ENCODE measurements at regions not wholly inside any gene's neighbourhood (a gene's known extent, or its start where the extent isn't known, plus 50 kb on each side); places are given as distances from the start of the nearest gene placed in this dataset.
"Not testable (repeated sequence)": the region's sequence is repeated elsewhere in the genome, so short reads cannot be mapped to it uniquely, and the experiment has no call there.

DNA sequence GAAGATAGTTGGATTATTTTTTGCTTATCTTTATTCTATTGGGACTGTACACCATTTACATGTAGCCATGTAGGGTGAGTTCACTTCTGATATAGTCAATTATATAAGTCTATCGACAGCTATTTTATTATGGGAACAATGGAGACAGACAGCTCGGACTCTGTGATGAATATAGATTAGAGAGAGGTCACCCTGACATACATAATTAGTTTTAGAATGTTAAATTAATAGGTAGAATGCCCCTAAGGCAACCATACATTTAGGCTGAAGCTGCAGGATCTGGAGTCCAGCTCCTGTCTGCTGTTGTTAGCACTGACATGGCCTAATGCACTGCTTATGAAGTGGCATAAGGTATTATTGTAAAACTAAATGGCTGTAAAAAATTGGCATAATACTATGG lies 700.8 kb downstream of the MAT2B start:
- no peak for DNase-seq (ENCODE audit: low read depth)

DNA sequence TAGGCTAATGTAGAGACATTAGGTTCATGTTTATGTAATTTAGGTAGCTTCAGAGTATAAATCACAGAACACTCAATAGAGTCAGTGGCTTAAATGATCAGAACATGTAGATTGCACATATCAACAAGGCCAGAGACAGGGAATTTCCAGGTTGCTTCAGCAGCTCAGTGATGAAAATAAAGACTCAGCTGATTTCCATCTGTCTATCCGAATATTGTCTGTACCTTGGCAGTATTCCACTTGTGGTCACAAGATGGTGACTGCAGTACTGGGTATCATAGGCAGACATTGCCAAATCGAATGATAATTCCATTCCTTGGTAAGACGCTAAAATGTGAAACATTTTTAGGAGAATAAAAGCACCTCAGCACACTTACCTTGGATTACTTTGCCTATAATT lies 702.2 kb downstream of the MAT2B start:
- no peak for DNase-seq (ENCODE audit: low read depth)

DNA sequence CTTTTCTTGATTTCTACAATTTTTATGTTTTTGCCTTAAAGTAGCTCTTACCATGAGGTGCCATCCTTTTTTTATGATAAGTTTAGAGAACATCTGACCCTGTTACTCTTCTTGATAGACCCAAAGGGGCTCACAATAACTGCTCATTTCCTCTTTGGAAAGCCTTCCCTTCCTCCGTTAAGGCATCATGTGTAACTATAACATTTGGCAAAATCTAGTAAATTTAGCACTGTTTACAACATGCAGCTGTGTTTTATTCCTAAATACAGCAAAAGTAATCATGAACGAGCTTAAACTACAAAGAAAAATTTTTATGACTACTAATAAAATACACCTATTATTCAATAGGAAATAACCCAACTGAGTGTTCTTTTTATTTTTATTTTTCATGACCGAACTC lies 705.1 kb downstream of the MAT2B start:
- no peak for DNase-seq (ENCODE audit: low read depth)

DNA sequence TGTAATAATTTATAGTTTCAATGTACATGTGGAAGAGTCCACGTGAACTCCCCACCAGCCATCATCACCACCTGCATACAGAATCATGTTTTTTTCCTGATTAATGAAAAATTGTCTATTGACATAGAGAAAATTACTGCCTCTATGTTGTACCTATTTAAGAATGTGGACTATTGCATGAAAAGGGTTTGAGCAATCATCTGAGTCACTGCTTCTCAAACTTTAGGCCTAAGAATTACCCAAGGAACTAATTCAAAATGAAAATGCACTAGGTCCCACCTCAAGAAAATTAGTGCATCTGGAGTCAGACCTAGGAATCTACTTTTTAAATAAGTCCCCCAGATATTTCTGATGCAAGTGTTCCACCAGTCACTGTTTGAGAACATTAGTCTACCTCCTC lies 709.3 kb downstream of the MAT2B start:
- no peak for DNase-seq (ENCODE audit: low read depth)

DNA sequence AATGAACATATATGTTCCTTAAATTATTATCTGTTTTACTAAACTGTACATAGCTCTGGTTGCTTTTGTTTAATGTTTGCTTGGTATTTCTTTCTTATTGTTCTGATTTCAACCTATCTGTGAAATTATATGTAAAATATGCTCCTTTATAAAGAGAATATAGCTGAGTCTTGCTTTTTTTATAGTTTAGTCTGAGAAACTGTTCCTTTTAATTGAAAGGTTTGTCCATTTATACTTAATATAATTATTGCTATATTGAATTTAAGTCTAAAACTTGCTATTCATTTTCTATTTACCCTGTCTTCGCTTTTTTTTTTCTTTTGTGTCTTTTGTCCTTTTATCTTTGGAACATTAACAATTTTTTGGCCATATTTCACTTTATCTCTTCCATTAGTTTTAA lies 712.0 kb downstream of the MAT2B start:
- no peak for DNase-seq (ENCODE audit: low read depth)

DNA sequence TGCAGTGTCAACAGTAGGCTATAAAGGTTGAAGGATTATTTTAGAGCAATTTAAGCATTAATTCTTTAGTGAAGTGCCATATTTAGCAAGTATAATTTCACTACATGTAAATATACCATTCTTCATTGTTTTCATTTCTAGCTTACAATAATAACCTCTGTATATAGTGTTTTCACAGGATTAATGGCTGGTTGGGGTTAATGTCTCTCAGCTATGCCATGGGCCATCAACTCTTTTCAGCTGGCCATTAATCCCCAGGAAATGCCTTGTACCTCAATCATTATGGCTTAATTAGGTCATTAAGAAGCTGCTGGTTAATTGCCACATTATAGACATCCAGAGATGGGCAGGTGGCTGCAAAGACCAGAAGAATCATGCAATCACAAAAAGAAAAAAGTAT lies 715.1 kb downstream of the MAT2B start:
- no peak for DNase-seq (ENCODE audit: low read depth)

DNA sequence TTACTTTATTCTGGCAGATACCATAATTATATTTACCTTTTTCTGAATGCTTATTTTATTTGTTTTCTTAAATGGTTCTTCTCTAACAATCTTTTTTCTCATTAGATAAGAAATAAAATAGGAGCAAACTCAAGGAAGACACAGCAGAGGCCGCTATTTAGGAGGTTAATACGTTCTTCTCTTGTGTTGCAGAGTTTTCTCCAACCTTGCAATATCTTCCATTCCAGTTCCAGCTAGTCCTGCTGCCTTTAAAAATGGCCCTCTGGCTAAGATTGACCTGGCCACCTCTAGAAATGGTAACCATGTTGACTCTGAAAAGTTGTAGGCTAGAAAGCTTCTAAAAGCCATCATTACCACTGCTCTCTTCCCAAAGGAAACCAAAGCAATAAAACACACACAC lies 718.8 kb downstream of the MAT2B start:
- no peak for DNase-seq (ENCODE audit: low read depth)

DNA sequence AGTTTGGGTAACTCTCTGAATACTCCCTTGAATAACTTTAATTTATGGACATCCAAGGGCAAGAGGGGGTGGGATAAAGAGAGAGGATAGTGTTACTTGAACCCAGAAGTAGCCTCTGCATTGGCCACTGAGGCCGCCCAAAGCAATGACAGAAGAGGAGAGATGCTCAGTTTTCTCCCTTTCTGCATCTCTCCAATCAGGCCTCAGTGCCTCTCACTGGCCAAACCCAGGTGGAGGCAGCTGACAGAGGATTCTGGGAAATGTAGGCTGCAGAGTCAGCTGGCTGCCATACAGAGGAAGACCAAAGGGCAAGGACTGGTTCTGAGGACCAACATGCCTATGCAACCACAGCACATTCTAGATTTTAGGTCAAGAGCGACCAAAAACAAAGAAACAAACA lies 719.4 kb downstream of the MAT2B start:
- DNase-seq (ENCODE audit: low read depth): no peak

DNA sequence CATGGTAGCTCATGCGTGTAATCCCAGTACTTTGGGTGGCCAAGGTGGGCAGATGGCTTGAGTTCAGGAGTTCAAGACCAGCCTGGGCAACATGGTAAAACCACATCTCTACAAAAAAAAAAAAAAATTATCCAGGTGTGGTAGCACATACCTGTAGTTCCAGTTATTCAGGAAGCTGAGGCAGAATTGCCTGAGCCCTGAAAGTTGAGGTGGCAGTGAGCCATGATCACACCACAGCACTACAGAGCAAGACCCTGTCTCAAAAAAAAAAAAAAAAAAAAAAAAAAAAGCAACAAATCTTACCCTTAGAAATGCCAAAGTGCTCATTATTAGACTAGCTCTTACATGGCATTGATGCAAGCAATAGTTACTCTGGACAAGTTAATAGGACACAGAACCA lies 724.9 kb downstream of the MAT2B start:
- DNase-seq (ENCODE audit: low read depth): no peak

DNA sequence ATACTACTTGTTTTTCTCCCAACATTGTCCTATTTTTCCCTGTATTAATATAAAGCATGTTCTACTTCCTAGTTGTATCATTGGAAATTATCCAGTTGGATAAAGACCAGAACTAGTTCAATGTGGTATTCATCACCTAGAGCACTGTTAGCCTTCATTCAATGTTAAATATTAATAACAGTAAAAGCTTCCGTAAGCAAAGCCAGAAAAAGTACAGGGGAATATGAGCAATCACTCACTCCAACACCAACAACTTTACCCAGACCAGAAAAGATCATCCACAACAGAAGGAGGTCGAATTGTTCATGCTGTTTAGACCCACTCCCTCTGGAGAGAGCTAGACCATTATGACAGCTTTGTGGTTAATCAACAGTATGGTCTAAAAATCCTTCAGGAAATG lies 728.4 kb downstream of the MAT2B start:
- no peak for DNase-seq (ENCODE audit: low read depth)

DNA sequence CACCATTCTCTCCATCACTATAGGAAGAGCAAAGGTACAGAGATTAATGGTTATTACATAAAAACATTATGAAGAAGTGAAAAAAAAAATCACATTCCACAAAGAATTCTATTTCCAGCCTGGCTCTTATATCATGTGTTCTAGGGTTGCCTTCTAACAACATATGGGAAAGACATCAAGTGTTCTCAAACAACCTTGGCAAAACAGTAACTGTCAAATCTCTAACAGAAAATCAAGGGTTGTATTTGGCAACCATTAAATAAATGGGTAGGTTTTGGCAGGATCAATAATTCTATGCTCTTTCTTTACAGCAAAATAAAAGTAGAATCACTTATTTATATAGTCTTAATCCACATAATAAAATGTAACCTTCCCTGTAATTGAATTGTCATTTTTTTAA lies 728.9 kb downstream of the MAT2B start:
- no peak for DNase-seq (ENCODE audit: low read depth)

DNA sequence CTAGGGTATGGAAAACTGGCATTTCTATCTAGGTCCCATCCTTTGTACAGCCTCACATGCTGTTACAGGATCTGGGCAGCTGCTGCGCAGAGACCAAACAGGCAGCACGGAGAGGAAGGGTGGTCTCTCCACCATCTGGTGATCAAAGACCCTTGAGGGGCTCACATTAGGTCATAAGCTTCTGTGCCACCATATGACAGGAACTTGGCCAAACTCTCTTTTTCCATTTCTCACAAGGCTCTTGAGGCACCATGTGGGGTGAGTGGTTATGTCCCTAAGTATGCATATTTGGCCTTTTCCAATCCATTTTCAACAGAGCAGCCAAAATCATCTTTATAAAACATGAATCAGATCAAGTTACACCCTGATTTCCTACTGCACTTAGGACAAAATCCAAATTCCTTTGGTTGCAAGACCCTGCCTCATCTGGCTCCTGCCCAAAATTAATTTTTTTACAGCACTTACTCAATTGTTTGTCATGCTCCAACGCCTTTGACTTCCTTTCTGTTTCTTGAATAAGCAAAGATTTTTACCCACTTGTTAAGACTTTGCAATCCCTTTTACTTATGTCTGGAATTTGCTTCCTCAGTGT lies 730.0 kb downstream of the MAT2B start:
- DNase-seq (ENCODE audit: low read depth): no peak

DNA sequence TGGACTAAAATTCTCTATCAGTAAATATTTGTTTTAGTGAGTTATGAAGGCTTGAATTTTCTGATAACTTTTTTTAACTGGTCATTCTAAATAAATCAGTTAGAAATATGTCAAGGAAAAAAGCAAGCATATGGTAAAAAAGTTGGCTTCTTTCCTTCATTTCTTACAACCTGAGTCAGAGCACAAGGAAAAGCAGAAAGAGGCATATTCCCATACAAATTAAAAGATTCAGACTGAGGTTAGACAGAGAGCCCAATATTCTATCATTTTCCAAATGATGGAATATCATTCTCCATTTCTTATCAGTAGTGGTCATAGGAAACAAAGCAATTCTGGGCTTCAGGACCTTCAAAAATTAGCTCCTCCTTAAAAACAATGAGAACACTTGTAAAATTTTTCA lies 732.1 kb downstream of the MAT2B start:
- no peak for DNase-seq (ENCODE audit: low read depth)

DNA sequence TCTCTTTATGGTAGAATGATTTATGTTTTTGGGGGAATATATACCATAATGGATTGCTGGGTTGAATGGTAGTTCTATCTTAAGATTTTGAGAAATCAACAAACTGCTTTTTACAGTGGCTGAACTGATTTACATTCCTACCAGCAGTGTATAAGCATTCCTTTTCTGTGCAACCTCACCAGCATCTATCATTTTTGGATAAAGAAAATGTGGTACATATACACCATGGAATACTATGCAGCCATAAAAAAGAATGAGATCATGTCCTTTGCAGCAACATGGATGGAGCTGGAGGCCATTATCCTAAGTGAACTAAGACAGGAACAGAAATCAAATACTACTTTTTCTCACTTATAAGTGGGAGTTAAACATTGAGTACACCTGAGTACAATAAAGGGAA lies 746.4 kb downstream of the MAT2B start:
- not testable (repeated sequence) for DNase-seq (ENCODE audit: low read depth)

DNA sequence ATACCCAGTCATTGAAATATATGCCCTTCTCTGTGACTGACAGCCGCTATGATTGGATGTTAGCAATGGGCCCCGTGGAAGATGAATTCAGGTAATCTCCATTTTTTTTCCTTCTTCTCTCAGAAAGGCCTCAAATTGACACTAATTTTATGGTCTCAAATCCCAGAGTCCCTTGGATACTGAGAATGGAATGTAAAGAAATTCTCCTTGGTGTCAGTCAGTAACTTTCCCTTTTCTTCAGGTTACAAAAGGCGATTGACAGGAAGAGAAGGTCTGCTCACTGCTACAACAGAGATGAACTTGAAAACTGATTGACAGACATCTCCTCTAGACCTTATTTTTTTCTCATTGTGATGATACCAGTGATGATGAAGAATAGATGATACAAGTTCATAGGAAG lies 748.3 kb downstream of the MAT2B start:
- DNase-seq (ENCODE audit: low read depth): no peak

DNA sequence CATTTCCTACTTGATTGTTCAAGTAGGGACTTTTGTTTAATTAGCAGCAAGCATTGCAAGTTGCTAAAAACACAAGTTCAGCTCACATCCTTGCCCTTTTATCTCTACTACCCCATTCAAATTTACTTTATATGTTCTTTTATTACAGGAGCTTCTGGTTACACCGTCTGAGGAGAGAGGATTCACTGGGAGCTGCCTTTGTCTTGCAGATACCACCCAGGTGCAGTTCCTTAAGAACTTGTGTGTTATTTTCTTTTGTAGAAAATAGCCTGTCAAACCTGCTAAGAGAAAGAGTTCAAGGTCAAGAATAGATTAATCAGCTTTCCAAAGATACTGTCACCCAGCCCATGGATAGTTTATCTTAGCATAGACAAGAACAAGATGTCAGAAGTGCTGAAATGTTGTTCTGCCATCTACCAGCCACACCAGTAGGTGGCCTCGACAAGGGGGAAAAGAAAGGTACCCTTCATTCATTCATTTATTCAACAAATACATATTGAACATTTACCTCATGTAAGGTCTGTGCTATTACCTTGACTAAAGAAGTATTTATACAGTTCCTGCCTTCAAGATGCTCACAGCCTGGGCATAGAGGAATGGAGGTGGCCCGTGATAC lies 750.3 kb downstream of the MAT2B start:
- DNase-seq (ENCODE audit: low read depth): no peak

DNA sequence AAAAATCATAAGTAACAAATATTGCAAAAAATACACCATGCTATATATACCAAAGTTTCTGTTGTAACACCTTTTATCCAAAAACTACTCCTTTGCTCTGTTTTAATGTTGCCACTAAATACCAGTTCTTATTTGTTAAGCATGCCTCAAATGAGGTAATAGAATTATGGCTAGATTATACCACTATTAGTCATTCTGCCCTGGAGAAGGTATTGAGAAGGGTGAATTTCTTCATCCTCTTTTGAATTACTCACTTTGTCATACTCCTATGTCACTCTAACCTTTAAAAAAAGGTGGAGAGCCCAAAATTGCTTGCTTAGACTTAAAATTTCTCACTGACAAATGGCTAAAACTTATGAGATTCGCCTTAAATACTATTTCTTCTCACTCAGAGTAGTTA lies 750.9 kb downstream of the MAT2B start:
- DNase-seq (ENCODE audit: low read depth): no peak

DNA sequence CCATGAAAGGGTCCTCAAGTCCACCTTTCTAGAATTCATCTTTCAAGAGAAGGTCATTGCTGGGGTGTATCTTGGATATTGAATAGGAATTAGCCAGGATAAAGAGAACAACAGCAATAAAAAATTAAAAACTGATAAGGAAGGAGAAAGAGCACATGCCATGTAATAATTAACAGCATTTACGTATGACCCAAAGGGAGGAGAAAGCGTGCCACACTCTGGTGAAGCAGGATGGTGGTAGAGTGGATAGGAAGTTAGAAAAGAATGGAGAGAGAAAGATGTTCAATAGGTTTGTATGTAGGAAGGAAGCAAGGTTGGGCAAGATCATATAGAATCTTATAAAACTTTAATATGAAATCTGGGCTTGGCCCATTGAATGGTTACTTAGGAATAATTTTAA lies 751.5 kb downstream of the MAT2B start:
- no peak for DNase-seq (ENCODE audit: low read depth)

DNA sequence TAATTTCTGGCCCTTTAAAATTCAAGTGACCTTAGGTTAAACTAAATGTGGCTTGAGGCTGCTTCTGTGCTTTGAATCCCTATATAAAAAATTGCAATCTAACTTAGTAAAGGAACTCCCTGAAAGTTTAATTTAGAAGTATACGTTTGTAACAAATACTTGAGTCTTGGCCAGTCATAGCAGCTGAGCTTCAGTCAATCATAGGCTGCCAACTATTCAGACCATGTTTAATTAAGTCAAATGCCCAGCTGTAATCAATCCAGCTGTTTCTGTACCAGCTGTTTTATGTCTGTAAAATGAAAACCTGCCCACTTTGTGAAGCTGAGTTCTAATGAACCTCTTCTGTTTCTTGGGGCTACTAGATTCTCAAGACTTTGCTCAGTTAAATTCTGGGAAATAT lies 760.1 kb downstream of the MAT2B start:
- DNase-seq (ENCODE audit: low read depth): no peak

DNA sequence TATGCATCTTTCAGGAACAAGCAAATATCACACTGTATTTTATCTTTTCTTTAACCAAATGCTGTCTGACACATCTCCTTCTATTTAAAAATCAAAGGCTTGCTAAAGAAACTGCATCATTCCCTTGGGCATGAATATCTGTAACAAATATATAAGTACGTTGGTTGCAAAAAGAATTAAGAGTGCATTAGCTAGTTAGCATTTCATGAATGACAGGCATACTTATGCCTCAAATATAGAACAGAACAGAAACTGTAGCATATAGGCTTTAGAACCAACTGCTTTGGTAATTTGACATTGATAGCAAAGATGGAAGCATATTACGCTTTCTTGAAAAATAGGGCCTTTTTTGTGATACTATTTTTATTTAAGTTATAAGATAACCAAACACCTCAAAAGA lies 761.2 kb downstream of the MAT2B start:
- no peak for DNase-seq (ENCODE audit: low read depth)

DNA sequence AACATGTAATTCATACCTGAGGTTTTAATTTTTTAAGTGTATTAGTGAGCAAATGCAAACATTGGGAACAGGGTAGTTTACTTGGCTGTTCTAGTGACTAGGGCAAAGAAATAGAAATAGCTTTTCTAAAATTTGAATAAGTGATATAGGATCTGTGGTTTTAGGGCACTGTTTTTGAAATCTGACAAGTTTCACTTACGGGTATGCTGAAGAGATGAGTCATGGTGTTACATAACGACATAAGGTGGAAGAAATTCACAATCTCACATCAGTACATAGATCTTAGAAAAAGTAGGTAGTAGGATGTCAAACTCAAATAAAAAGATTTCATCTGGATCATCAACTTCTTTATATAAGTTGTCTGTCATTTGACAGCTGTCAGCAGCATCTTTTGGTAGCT lies 772.3 kb downstream of the MAT2B start:
- DNase-seq (ENCODE audit: low read depth): no peak

DNA sequence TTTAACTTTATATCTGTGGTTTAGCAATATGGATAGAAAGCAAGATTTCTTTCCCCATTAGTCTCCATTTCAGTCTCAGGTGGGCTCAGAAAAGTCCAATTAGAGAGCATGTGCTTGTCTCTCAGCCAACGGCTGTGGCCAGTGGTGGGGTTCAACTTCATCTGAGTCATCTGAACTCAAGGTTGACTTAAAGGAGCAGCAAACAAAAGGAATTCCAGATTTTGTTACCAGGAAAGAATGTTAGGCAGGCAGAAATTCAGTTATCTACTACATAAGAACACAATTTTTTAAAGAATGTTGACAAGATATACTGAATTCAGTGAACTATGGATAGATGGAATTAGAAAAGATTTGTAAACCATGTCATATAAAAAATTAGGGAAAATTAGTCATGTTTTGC lies 784.1 kb downstream of the MAT2B start:
- DNase-seq (ENCODE audit: low read depth): no peak

DNA sequence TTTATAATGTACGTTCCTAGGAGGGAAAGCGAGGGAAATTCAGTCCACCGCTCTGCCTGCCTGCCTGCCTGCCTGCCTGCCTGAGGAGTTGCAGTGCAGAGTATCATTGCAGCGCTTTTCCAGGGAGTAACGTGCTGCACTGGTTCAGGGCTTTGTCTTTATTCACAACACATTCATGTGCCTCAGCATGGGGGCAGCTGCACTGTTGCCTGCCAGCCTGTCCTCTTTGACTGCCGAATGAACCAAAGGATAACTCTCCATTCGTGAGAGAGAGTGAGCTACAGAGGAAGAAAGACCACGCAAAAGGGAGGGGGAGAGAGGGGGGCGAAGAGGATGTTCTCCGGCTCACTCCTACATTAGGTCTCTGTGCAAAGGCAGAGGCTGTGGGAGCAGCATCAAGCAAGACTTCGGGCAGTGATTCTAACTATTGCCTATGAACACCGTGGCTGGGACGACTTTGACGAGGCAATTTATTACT lies 791.2 kb downstream of the MAT2B start:
- DNase-seq (ENCODE audit: low read depth): no peak

DNA sequence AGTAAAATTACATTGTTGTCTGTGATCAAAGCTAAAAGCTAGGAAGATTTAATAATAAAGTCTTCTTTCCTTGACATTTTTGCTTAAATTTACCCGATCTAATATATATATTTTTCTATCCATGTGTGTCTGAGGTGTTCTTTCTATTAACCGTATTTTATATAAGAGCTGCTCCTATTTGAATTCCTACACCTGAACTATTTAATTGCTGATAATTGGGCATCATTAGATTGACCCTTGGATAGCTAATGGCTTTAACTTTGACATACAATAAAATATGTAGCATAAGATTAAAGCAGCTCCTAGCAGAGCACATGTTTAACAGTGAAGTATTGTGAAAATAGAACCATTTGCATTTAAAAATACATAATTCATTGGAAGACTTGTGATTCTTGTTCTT lies 792.7 kb downstream of the MAT2B start:
- DNase-seq (ENCODE audit: low read depth): no peak

Measured in stimulated activated CD8-positive, alpha-beta memory T cell treated with anti-CD3 and anti-CD28 coated beads, Interleukin-15, amount 100 ng/mL, for 1 hour (primary cell).